GM21717 (cell line): ENCODE measurements at regions not wholly inside any gene's neighbourhood (a gene's known extent, or its start where the extent isn't known, plus 50 kb on each side); places are given as distances from the start of the nearest gene placed in this dataset.

ENCODE experiments used
- ATAC-seq: cut with Tn5 transposase; IDR thresholded peaks from one replicate; pipeline ENCODE4 v1.9.1; 2021; ENCODE audit warnings: mild to moderate bottlenecking, moderate library complexity; ENCODE audit not compliant: unreplicated experiment

DNA sequence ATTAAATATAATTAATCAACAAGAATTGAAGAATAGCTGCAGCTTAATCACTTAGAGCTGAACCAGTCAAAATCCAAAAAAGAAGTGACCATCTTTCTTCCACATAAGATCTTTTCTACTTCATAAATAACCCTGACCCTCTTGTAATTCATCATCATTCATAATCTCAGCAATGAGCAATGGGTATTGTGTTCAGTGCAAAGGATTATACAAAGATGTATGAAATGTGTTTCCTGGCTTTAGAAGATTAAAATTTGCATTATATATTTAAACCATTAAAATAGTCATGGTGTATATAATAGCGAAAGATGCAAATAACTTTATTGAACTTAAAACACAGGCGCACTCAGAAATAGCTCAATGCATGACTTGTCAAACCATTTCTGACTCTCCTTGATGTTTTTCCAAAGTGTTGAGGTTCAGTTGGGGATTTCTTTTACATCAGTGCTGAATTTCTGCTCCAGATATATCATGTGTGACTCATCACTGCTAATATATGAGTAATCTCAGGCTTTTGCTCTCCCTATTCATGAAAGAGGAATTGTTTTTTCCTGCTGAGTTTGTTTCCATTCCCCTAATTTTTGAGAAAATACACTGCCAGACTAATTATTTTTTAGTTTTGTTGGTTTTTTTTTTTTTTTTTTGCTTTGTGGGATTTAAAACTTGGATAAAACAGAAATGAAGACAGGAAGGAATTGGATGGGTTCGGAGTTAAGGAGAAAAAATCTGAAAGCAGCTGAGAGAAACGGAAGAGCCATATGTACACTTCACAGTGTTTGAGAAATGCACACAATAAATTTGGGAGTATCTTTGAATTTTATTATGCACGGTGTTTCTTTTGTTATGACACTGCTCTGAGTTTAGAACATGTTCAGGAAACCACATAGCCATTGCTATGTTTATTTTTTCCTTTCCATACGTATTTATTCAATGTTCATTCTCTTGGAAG lies 290.1 kb upstream of the PCDH7 start:
- no peak for ATAC-seq

- no peak for ATAC-seq
Observed at GRCh38 chr4:30434656-30435055, 285.5 kb upstream of the PCDH7 start.

DNA sequence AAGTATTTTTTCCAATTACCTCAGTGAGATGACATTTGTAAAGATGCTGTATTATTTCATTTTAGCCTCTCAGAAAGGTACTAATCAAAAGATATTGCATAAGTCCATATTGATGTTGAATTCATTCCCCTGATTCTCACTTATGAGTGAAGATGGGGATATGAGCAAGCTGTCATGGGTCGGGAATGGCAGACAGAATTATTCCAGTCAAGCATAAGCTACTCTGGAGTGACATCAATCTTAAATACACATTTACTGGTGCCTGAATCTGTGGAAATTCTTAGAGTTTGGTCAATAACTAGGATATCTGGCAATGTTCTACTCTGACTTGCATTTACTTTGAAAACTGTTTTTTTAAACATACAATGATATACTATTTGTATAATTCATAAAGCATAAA lies 283.8 kb upstream of the PCDH7 start:
- no peak for ATAC-seq

- no peak for ATAC-seq
Observed at GRCh38 chr4:30437316-30437715, 282.9 kb upstream of the PCDH7 start.

- no peak for ATAC-seq
Observed at GRCh38 chr4:30443289-30443688, 276.9 kb upstream of the PCDH7 start.

DNA sequence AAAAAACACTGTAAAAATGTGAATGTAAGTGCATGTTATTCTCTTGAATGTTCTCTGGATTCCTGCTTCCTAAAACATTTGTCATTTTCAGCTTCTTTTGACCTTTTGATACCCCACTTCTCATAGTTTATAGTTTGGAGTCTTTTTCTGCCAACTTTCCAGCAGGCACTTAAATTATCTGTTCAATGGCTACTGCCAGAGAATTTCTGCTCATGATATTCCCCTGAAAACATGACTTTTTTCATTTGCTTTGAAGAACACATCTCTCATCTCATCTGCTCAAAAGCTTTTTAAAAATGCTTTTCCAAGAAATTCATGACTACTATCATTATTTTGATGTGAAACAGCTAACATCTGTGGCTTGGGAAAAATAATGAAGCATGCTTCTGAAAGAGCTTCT lies 269.7 kb upstream of the PCDH7 start:
- no peak for ATAC-seq

DNA sequence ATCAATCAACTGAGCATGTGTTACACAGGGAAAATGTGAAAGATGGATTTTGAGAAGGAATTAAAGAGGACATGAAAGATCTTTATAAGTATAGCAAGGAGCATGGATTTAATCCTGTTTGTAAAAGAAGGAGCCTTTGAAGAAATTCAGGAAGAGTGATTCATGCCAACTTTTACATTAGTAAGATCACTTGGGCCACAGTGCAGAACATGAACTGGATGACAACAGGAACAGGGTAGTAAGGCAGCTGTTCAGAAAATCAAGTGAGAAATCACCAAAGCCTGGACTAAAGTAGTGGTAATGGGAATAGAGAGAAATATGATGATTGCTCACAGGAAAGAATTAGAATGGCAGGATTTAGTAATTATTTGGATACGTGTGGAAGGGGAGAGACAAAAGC lies 265.7 kb upstream of the PCDH7 start:
- ATAC-seq: no peak

DNA sequence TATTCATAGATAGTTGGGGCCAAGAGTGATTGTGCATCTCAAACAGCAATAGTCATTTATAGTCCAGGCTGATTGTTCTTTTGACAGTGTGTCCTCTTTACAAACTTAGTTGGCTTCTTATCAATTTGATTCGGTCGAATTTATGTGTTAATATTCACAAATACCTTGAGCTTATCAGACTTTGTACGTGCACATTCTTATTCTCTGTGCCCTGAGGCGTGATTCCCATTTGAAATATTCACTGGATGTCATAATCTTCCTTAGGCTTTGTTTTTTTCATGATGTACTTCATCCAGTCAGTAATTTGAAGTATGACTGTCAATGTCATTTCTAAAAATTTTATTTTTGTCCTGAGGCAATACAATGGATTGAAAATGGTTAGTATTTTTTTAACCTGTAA lies 263.5 kb upstream of the PCDH7 start:
- no peak for ATAC-seq

GRCh38 chr4:30460818-30461217 lies 259.4 kb upstream of the PCDH7 start:
- ATAC-seq: peak; percentile 49

GRCh38 chr4:30461218-30461617 lies 259.0 kb upstream of the PCDH7 start:
- ATAC-seq: peak; percentile 77

DNA sequence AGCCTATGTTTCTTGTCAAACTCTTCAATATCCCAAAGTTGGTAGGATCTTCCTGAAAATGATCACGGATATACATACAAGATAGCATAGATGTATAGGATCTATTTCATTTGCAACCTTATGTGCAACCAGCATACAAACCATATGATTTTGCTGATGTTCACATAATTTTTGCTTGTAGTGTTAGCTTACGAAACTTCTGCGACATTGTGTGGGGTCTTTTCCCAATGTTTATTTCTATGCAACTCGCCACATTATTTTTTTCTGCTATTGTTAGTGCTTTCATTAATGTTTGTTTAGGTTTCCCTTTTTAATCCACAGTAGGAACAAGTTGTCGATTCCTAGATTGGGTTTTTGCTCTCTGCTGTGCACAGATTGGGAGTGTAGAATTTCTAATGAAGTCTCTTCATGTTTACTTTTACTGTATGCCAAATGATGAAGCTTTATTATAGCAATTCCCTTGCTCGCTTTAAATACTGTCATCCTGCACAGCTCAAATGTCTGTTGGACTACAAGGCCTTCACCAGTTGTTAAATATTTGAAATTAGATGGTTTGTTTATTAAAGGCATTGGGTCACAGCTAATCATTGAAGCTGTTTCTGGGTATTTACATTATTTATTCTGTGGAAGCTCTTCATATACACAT lies 257.6 kb upstream of the PCDH7 start:
- ATAC-seq: no peak

GRCh38 chr4:30471861-30472260 lies 248.3 kb upstream of the PCDH7 start:
- no peak for ATAC-seq

DNA sequence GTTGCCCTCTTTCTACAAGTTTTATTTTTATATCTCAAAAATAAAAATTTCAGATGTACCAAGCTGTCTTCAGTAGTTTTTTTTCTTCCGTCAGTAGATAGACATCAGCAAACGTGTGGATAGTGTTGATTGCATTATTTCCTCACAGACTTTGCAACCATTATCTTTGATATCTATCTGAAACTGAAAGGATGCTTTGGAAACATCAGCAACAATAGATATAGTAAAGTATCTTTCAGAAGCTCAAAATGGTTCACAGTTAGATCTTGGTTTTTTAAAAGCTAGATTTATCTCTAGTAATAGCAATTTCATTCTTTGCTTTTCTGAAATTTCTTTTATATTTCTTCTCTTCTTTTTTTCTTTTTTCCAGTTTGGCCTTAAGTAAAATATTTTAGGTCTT lies 246.9 kb upstream of the PCDH7 start:
- no peak for ATAC-seq

DNA sequence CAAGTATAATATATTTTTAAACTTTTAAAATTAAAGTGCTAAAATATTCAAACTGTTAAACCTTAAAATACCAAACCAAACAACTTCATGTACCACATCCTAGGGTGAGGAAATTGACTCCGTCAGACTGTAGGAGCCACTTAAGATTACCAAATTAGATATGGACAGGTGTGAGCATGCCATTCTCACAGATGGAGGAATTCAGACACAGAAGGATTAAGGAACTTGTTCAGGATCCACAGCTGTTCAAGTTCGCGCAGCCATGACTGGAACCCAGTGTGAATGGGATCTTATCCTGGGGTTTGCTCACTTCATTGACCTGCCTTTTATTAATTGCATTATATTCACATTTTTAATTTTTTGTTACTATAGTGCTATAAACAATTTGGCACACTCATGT lies 224.9 kb upstream of the PCDH7 start:
- ATAC-seq: no peak

DNA sequence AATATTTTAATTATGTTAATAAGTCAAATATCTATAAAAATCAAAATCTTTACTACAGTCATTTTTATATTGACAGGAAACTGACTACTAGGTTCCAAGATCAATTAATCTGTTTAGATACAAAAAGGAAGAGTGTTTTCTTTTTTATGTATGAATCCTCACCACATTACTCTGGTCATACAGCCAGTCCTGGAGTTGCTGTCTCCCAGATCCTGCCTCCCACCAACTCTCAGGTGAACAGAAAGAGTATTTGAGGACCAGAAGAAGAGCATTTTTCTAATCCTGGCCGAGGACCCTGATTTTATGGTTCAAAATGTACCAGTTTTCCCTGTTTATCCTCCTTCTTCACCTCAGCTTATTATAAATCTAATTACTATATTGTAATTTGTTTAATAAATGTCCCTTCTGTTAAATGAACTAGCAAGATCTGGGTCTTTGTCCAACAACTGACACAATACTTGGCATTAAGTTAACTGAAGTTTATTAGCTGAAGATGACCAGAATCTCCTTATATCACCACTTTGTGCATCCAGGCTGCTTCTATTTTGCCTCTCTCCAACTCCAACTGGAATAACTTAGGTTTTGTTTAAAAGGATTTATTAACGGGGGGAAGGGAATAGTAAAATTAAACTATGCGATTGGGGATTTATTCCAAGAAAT lies 224.4 kb upstream of the PCDH7 start:
- no peak for ATAC-seq

- ATAC-seq: no peak
Observed at GRCh38 chr4:30511751-30512150, 208.4 kb upstream of the PCDH7 start.

DNA sequence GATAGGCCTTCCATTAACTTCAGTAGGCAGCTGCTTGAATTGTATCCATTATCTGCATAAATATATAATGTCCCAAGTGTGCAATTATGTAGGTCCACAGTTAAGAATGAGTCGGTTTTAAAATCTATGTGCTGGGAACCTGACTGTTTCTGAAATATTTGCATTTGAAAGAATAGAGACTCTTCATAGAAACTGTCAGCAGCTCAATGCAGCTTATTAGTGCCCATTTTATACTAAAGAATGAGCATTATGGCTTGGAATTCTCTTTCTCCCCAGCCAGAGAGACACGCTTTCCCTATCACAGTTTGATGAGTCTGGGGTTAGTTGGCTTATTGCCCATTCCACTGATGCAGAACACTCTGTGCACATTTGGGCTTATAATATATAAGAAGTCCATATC lies 202.0 kb upstream of the PCDH7 start:
- ATAC-seq: no peak

GRCh38 chr4:30525662-30526315 lies 194.4 kb upstream of the PCDH7 start:
- ATAC-seq: no peak

DNA sequence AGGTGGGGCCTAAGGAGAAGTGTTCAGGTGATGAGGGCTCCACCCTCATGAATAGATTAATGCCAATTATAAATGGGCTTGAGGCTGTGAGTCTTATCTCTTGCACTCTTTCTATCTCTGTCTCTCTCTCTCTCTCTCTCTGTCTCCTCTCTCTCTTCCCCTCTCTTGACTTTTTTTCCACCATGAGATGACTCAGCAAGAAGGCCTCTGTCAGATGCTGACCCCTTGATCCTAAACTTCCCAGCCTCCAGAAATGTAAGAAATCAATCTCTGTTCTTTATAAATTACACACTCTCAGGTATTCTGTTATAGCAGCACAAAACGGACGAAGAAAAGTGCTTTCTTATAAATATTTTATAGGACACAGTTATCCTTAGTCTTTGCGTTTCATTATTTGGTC lies 184.9 kb upstream of the PCDH7 start:
- ATAC-seq: no peak

GRCh38 chr4:30536231-30536630 lies 183.9 kb upstream of the PCDH7 start:
- no peak for ATAC-seq

DNA sequence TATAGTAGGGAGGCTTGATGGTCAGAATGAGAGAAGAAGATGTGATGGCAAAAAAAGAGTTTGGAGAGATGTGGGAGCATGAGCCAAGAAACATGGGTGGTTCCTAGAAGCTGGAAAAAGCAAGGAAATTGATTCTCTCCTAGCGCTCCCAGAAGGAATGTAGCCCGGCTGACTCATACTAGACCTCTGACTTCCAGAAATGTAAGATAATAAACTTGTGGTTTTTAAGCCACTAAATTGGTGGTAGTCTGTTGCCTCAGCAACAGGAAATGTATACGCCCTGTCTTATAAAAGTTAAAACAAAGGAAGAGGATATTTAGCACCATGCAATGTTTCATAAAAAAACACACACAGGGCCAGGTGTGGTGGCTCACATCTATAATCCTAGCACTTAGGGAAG lies 182.7 kb upstream of the PCDH7 start:
- no peak for ATAC-seq
